ENCODE measurements at regions not wholly inside any gene's neighbourhood (a gene's known extent, or its start where the extent isn't known, plus 50 kb on each side); places are given as distances from the start of the nearest gene placed in this dataset.
"Not testable (repeated sequence)": the region's sequence is repeated elsewhere in the genome, so short reads cannot be mapped to it uniquely, and the experiment has no call there.

DNA sequence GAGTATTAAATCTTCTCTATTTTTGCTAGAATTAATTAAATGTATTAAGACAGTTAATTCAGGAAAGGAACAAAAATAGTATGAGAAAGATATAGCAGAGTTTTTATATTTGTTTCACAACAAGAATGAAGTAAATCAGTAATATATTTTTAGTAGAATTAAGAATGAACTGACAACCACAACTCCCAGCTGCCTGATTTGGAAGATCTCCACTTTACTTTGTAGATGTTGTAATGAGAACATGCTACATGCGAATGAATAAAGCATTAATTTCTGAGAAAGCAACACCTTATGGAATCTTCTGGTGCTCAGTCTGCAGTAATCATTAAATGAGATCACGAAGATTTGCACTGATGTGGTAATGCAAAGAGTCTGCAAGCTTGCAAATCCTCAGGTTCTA lies 695.6 kb upstream of the PCDH7 start:
- TF ChIP-seq, protein P1, sequence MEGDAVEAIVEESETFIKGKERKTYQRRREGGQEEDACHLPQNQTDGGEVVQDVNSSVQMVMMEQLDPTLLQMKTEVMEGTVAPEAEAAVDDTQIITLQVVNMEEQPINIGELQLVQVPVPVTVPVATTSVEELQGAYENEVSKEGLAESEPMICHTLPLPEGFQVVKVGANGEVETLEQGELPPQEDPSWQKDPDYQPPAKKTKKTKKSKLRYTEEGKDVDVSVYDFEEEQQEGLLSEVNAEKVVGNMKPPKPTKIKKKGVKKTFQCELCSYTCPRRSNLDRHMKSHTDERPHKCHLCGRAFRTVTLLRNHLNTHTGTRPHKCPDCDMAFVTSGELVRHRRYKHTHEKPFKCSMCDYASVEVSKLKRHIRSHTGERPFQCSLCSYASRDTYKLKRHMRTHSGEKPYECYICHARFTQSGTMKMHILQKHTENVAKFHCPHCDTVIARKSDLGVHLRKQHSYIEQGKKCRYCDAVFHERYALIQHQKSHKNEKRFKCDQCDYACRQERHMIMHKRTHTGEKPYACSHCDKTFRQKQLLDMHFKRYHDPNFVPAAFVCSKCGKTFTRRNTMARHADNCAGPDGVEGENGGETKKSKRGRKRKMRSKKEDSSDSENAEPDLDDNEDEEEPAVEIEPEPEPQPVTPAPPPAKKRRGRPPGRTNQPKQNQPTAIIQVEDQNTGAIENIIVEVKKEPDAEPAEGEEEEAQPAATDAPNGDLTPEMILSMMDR (IDR thresholded peaks at IDR 0.05): no peak
- TF ChIP-seq POLR2AphosphoS5 (IDR thresholded peaks at IDR 0.05; ENCODE audit: insufficient read depth in 1 of 2, low read depth in 1 of 2): no peak
- TF ChIP-seq POLR2A (IDR thresholded peaks at IDR 0.05): no peak
- Histone ChIP-seq H3K4me3 (no peak overlapping the region), H3K27me3 (no peaks in the 10 kb centered on the region), H3K27ac (no peak overlapping the region), H3K4me1 (no peaks in the 10 kb centered on the region), H3K9me3 (no peaks in the 10 kb centered on the region), H3K36me3 (no peaks in the 10 kb centered on the region)
- no peak for DNase-seq (ENCODE audit: extremely low spot score in 2 of 2)
- intact Hi-C loops (cut with DNase I): no loop called here

DNA sequence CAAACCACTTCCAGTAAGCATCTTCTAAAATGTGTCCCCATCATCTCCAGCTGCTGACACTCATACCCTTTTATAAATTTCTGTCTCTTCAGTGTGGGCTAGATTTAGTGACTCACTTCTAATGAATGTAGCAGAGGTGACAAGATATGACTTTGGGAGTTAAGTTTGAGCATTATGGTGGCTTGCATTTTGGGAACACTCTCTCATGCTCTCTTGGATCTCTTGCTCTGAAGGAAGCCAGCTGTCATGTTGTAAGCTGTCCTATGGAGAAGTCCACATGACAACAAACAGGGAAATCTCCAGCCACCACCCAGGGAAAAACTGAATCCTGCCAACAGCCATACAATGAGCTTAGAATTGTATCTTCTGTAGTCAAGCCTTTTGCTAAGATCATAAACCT lies 691.3 kb upstream of the PCDH7 start:
- DNase-seq (ENCODE audit: extremely low spot score in 2 of 2): no peak
- Histone ChIP-seq H3K36me3 (no peaks in the 10 kb centered on the region), H3K4me1 (no peaks in the 10 kb centered on the region), H3K27ac (no peak overlapping the region), H3K9me3 (no peaks in the 10 kb centered on the region), H3K4me3 (no peak overlapping the region), H3K27me3 (no peaks in the 10 kb centered on the region)
- intact Hi-C loops (cut with DNase I): no loop called here
- no peak for TF ChIP-seq POLR2A (IDR thresholded peaks at IDR 0.05)
- TF ChIP-seq, protein P1 (IDR thresholded peaks at IDR 0.05): no peak
- TF ChIP-seq POLR2AphosphoS5 (IDR thresholded peaks at IDR 0.05; ENCODE audit: insufficient read depth in 1 of 2, low read depth in 1 of 2): no peak

DNA sequence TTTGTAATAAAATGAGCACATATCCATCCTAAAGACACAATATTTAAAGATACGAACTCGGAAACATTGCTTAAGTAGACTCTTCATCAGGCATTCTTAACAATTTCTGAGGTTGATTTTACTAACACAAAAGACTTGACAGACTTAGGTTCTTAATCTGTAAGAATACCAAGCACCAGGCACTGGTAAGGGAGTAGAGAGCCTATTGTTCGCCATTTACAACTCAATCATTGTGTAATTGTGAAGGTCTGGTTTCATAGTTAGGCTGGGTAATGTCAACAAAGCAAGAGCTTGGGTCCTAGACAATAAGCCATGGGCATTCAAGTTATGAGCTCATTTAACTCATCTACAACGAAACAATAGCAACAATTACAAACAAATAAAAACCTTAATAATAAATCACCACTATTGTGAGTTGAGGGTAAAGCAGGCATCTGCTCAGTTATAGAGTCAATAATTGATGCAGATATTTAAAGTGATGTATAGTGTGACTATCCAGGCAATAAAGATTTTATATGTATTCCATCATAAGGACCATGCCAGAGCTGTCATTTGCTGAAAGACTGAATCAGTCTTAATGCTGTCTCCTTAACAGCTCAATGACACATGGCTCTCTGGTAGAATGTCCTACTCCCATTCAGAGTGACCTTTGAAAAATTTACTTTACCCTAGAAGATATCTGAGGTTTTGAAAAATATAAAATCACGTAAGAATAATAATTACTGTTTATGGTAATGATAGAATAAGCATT lies 664.0 kb upstream of the PCDH7 start:
- Histone ChIP-seq H3K27me3 (no peaks in the 10 kb centered on the region), H3K9me3 (no peaks in the 10 kb centered on the region), H3K27ac (no peak overlapping the region), H3K4me1 (no peaks in the 10 kb centered on the region), H3K36me3 (no peaks in the 10 kb centered on the region), H3K4me3 (no peak overlapping the region)
- TF ChIP-seq POLR2A (IDR thresholded peaks at IDR 0.05): no peak
- TF ChIP-seq, protein P1 (IDR thresholded peaks at IDR 0.05): no peak
- no peak for TF ChIP-seq POLR2AphosphoS5 (IDR thresholded peaks at IDR 0.05; ENCODE audit: insufficient read depth in 1 of 2, low read depth in 1 of 2)
- intact Hi-C loops (cut with DNase I): no loop called here
- no peak for DNase-seq (ENCODE audit: extremely low spot score in 2 of 2)

DNA sequence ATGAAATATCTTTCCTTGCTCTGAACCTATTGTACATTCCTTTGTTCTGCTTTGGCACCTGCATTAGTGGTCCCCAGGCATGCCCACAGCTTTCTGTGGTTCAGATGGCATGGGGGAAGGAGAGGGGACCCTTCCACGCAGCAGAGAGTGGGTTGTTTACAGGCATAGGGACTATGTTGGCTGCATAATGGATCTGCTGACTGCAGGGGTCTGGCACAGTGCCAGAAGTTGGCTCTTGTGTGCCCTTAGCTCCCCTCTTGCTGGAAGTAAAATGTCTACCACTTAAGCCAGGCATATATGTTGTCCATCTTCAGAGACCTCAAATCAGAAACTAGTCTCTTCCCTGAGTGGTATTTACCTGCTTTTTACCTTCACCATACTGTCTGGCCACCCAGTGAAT lies 651.9 kb upstream of the PCDH7 start:
- no peaks in the 10 kb centered on the region for H3K9me3 ChIP-seq
- no peaks in the 10 kb centered on the region for H3K36me3 ChIP-seq
- no peak for DNase-seq (ENCODE audit: extremely low spot score in 2 of 2)
- TF ChIP-seq, protein P1 (IDR thresholded peaks at IDR 0.05): no peak
- intact Hi-C loops (cut with DNase I): no loop called here
- H3K27me3 ChIP-seq: no peaks in the 10 kb centered on the region
- no peaks in the 10 kb centered on the region for H3K4me1 ChIP-seq
- H3K4me3 ChIP-seq: no peak overlapping the region
- H3K27ac ChIP-seq: no peak overlapping the region

DNA sequence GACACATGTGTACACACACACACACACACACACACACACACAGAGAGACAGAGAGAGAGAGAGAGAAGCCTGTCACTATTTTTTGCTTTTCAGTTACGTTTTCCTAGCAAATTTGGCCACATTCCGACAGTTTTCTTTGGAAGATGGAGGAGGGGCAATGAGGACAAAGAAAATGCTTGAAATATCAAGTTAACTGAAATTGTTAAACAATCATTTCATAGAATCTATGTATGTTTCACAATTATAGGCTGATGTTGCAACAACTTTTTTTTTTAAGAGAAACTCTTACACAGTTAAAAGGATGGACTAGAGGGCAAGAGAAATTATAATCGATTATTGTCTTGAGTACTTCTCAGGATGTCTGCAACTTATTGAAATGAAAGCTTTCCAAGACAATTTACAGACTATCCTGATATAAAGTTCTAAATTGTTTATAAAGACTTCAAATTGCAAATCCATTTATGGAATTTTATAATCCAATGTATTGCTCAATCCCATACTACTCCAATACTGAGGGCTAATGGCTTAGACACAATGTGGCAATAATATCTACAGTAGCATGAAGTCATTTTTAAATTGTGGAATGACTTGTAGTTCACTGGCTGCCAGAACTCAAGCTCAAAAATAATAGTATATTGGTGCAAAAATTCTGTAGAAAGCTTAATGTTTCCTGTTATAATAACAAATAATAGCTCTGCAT lies 647.0 kb upstream of the PCDH7 start:
- intact Hi-C loops (cut with DNase I): no loop called here

DNA sequence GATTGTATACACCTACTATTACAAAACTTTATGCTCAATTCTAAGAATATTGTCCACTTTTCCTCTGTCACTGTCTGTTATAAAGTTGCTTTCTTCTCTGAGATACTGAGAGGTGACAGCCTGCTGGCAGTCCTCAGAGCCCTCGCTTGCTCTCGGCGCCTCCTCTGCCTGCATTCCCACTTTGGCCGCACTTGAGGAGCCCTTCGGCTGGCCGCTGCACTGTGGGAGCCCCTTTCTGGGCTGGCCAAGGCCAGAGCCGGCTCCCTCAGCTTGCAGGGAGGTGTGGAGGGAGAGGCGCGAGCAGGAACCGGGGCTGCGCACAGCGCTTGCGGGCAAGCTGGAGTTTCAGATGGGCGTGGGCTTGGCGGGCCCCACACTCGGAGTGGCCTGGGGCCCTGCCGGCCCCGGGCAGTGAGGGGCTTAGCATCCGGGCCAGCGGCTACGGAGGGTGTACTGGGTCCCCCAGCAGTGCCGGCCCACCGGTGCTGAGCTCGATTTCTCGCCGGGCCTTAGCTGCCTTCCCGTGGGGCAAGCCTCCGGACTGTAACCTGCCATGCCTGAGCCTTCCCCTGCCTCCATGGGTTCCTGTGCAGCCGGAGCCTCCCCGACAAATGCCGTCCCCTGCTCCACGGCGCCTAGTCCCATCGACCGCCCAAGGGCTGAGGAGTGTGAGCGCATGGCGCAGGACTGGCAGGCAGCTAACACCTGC lies 627.6 kb upstream of the PCDH7 start:
- H3K27ac ChIP-seq; H3K36me3 ChIP-seq; H3K4me1 ChIP-seq; H3K4me3 ChIP-seq; H3K27me3 ChIP-seq; H3K9me3 ChIP-seq; DNase-seq (ENCODE audit: extremely low spot score in 2 of 2): not testable (repeated sequence)
- intact Hi-C loops (cut with DNase I): loop anchor here (5.0 kb wide), 1 partner anchor 105 kb away; no protein-coding TSS in a partner anchor

More for the DNA sequence above, 647.0 kb upstream of the PCDH7 start:
- Histone ChIP-seq H3K4me1 (no peaks in the 10 kb centered on the region), H3K27ac (no peak overlapping the region), H3K36me3 (no peaks in the 10 kb centered on the region), H3K27me3 (no peaks in the 10 kb centered on the region), H3K4me3 (no peak overlapping the region), H3K9me3 (no peaks in the 10 kb centered on the region)
- DNase-seq (ENCODE audit: extremely low spot score in 2 of 2): no peak
- no peak for TF ChIP-seq POLR2A (IDR thresholded peaks at IDR 0.05)
- no peak for TF ChIP-seq POLR2AphosphoS5 (IDR thresholded peaks at IDR 0.05; ENCODE audit: insufficient read depth in 1 of 2, low read depth in 1 of 2)
- TF ChIP-seq, protein P1 (IDR thresholded peaks at IDR 0.05): no peak

Data from vagina (tissue), 2 donors.